NT2/D1 (cell line): ENCODE measurements at regions not wholly inside any gene's neighbourhood (a gene's known extent, or its start where the extent isn't known, plus 50 kb on each side); places are given as distances from the start of the nearest gene placed in this dataset.

Experiments used
- SUZ12 ChIP-seq: IDR thresholded peaks from 2 replicates; pipeline ENCODE4 v1.6.1; 2011; ENCODE audit not compliant: insufficient read length, insufficient read depth; ENCODE audit errors: extremely low read depth
- YY1 ChIP-seq: IDR thresholded peaks from 2 replicates; pipeline ENCODE4 v1.6.1; 2011; ENCODE audit not compliant: insufficient read length, insufficient read depth
- ZNF274 ChIP-seq: IDR thresholded peaks from 2 replicates; pipeline ENCODE4 v1.6.1; 2011; ENCODE audit warnings: mild to moderate bottlenecking, low read depth, low read length

GRCh38 chr2:188903740-188904139 is 70.4 kb upstream of the COL3A1 start:
- TF ChIP-seq YY1 (no peak), ZNF274 (no peak), SUZ12 (no peak)
